Neural cell (in vitro differentiated cells): ENCODE measurements at regions not wholly inside any gene's neighbourhood (a gene's known extent, or its start where the extent isn't known, plus 50 kb on each side); places are given as distances from the start of the nearest gene placed in this dataset.

Source experiments
- CTCF ChIP-seq: fragments of 450-650 bp; IDR thresholded peaks from 2 replicates; pipeline ENCODE4 v1.5.1; 2014; ENCODE audit warnings: antibody characterized with exemption, mild to moderate bottlenecking, moderate library complexity; ENCODE audit not compliant: poor library complexity, severe bottlenecking
- EP300 ChIP-seq: fragments of 450-650 bp; conservative IDR thresholded peaks from 2 replicates; pipeline ENCODE4 v1.6.1; 2014; ENCODE audit warnings: antibody characterized with exemption, mild to moderate bottlenecking, moderate library complexity; ENCODE audit not compliant: poor library complexity, severe bottlenecking

- TF ChIP-seq CTCF, result no peak
- TF ChIP-seq EP300, result no peak
These were observed 309.7 kb downstream of the CYLC2 start for GRCh38 chr9:103304797-103305196.
